ENCODE measurements at regions not wholly inside any gene's neighbourhood (a gene's known extent, or its start where the extent isn't known, plus 50 kb on each side); places are given as distances from the start of the nearest gene placed in this dataset.

- TF ChIP-seq CTCF (IDR thresholded peaks at IDR 0.05) (no peak), EZH2 (IDR thresholded peaks at IDR 0.05) (no peak), EZH2phosphoT487 (IDR thresholded peaks at IDR 0.05) (no peak)
These were observed 430.9 kb downstream of the ACTR3B start for GRCh38 chr7:153190452-153190851.

All from neural progenitor cell (in vitro differentiated cells).